ENCODE measurements at regions not wholly inside any gene's neighbourhood (a gene's known extent, or its start where the extent isn't known, plus 50 kb on each side); places are given as distances from the start of the nearest gene placed in this dataset.

- Histone ChIP-seq H3K36me3 (ENCODE audit: insufficient read depth, low read length) (no peaks in the 10 kb centered on the region), H3F3A (ENCODE audit: insufficient read depth, low read length, poor library complexity, severe bottlenecking) (no peaks in the 10 kb centered on the region), H4K20me1 (ENCODE audit: insufficient read depth) (no peaks in the 10 kb centered on the region), H3K4me3 (ENCODE audit: low read length) (no peak overlapping the region), H3K9ac (ENCODE audit: low read length) (no peak overlapping the region), H3K9me2 (ENCODE audit: insufficient read depth, low read length) (no peaks in the 10 kb centered on the region), H3K9me3 (ENCODE audit: low read length) (no peaks in the 10 kb centered on the region), H3K27me3 (ENCODE audit: insufficient read depth, low read depth, low read length) (no peaks in the 10 kb centered on the region), H3K27ac (ENCODE audit: low read length) (no peak overlapping the region), H2AFZ (ENCODE audit: low read depth, low read length) (no peak overlapping the region), H3K4me2 (ENCODE audit: low read length) (no peak overlapping the region), H3K79me2 (replicated peaks; ENCODE audit: insufficient read depth, low read length) (no peaks in the 10 kb centered on the region)
- TF ChIP-seq TAF1 (IDR thresholded peaks at IDR 0.05; ENCODE audit: low read depth): no peak
- no peak for TF ChIP-seq POLR2AphosphoS5 (IDR thresholded peaks at IDR 0.05)
- TF ChIP-seq EP300 (conservative IDR thresholded peaks at IDR 0.05; ENCODE audit: poor library complexity, severe bottlenecking): no peak
- no peak for TF ChIP-seq EZH2 (IDR thresholded peaks at IDR 0.05; ENCODE audit: borderline replicate concordance, insufficient read depth, low read length, poor library complexity, severe bottlenecking)
- TF ChIP-seq CTCF (IDR thresholded peaks at IDR 0.05; ENCODE audit: poor library complexity, severe bottlenecking): no peak
- no peak for TF ChIP-seq SMC3 (conservative IDR thresholded peaks at IDR 0.05; ENCODE audit: poor library complexity)
- TF ChIP-seq RAD21 (conservative IDR thresholded peaks at IDR 0.05): no peak
- TF ChIP-seq MXI1 (conservative IDR thresholded peaks at IDR 0.05; ENCODE audit: poor library complexity, severe bottlenecking): no peak
- TF ChIP-seq REST (IDR thresholded peaks at IDR 0.05; ENCODE audit: borderline replicate concordance): no peak
Measured at GRCh38 chr2:34261701-34262100, 662.6 kb upstream of the FAM98A start.

DNA sequence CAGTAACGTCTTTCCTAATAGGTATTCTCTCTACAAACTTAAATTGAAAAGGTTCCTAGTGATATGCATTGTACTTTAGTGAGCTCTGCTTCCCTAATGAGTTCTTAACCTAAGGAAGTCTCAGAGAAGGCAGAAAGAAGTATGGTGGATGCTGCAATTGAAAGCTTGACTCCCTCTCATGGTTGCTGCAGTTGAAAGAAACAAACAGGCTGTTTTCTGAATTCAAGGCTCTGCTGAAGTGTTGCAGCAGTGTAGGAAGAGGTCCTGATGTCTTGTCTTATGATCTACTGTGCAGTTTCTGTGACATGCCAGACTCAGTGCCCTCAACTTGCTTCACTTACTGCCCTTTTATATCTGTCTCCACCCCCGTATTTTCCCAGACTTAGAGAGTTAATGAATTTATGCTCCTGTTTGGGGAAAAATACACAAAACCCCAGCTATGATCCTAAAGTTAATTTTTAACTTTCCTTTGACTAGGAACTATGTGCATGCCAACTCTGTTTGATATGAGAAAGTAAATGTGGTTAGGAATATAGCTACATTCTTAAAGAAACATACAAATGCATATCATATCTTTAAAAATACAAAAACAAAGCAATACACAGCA lies 655.3 kb upstream of the FAM98A start:
- Histone ChIP-seq H3K4me2 (ENCODE audit: low read length) (no peak overlapping the region), H4K20me1 (ENCODE audit: insufficient read depth) (no peaks in the 10 kb centered on the region), H3K27me3 (ENCODE audit: insufficient read depth, low read depth, low read length) (no peaks in the 10 kb centered on the region), H3K9ac (ENCODE audit: low read length) (no peak overlapping the region), H3K9me3 (ENCODE audit: low read length) (no peaks in the 10 kb centered on the region), H3K9me2 (ENCODE audit: insufficient read depth, low read length) (no peaks in the 10 kb centered on the region), H2AFZ (ENCODE audit: low read depth, low read length) (no peak overlapping the region), H3K27ac (ENCODE audit: low read length) (no peak overlapping the region), H3K79me2 (replicated peaks; ENCODE audit: insufficient read depth, low read length) (no peaks in the 10 kb centered on the region), H3K36me3 (ENCODE audit: insufficient read depth, low read length) (no peaks in the 10 kb centered on the region), H3F3A (ENCODE audit: insufficient read depth, low read length, poor library complexity, severe bottlenecking) (no peaks in the 10 kb centered on the region), H3K4me3 (ENCODE audit: low read length) (no peak overlapping the region)
- TF ChIP-seq MXI1 (conservative IDR thresholded peaks at IDR 0.05; ENCODE audit: poor library complexity, severe bottlenecking) (no peak), REST (IDR thresholded peaks at IDR 0.05; ENCODE audit: borderline replicate concordance) (no peak), CTCF (IDR thresholded peaks at IDR 0.05; ENCODE audit: poor library complexity, severe bottlenecking) (no peak), EP300 (conservative IDR thresholded peaks at IDR 0.05; ENCODE audit: poor library complexity, severe bottlenecking) (no peak), EZH2 (IDR thresholded peaks at IDR 0.05; ENCODE audit: borderline replicate concordance, insufficient read depth, low read length, poor library complexity, severe bottlenecking) (no peak), SMC3 (conservative IDR thresholded peaks at IDR 0.05; ENCODE audit: poor library complexity) (no peak), RAD21 (conservative IDR thresholded peaks at IDR 0.05) (no peak), POLR2AphosphoS5 (IDR thresholded peaks at IDR 0.05) (no peak), TAF1 (IDR thresholded peaks at IDR 0.05; ENCODE audit: low read depth) (no peak)
